Activated T-cell treated with anti-CD3 and anti-CD28 coated beads for 48 hours (primary cell): ENCODE measurements at regions not wholly inside any gene's neighbourhood (a gene's known extent, or its start where the extent isn't known, plus 50 kb on each side); places are given as distances from the start of the nearest gene placed in this dataset.

Source experiments
- DNase-seq: peaks from one replicate; pipeline ENCODE4 v3.0.0-alpha.2; 2020; ENCODE audit warnings: low read depth

- no peak for DNase-seq
These were observed 102.7 kb upstream of the CD180 start for GRCh38 chr5:67299231-67299735.

GRCh38 chr5:67297802-67298532, 101.4 kb upstream of the CD180 start:
- DNase-seq = no peak

- DNase-seq = no peak
These were observed 100.8 kb upstream of the CD180 start for GRCh38 chr5:67297376-67297775.

GRCh38 chr5:67294266-67294938, 97.8 kb upstream of the CD180 start:
- DNase-seq = no peak

- no peak for DNase-seq
These were observed 96.6 kb upstream of the CD180 start for GRCh38 chr5:67293226-67293625.

GRCh38 chr5:67292201-67292940, 95.8 kb upstream of the CD180 start:
- no peak for DNase-seq

- DNase-seq = no peak
These were observed 95.1 kb upstream of the CD180 start for GRCh38 chr5:67291671-67292070.

- no peak for DNase-seq
These were observed 94.5 kb upstream of the CD180 start for GRCh38 chr5:67291066-67291465.

- DNase-seq = no peak
These were observed 94.1 kb upstream of the CD180 start for GRCh38 chr5:67290655-67291054.

GRCh38 chr5:67289763-67290521, 93.3 kb upstream of the CD180 start:
- no peak for DNase-seq

GRCh38 chr5:67287510-67288268, 91.1 kb upstream of the CD180 start:
- no peak for DNase-seq

GRCh38 chr5:67286006-67286405, 89.4 kb upstream of the CD180 start:
- no peak for DNase-seq

GRCh38 chr5:67283988-67284487, 87.4 kb upstream of the CD180 start:
- no peak for DNase-seq

- no peak for DNase-seq
These were observed 86.8 kb upstream of the CD180 start for GRCh38 chr5:67283275-67283987.

- DNase-seq = no peak
These were observed 85.3 kb upstream of the CD180 start for GRCh38 chr5:67281874-67282273.

- DNase-seq = no peak
These were observed 77.2 kb upstream of the CD180 start for GRCh38 chr5:67273689-67274356.

GRCh38 chr5:67272453-67273130, 76.0 kb upstream of the CD180 start:
- DNase-seq = no peak

GRCh38 chr5:67268231-67269021, 71.8 kb upstream of the CD180 start:
- no peak for DNase-seq
